Upper lobe of right lung (tissue), 1 donor: ENCODE measurements at regions not wholly inside any gene's neighbourhood (a gene's known extent, or its start where the extent isn't known, plus 50 kb on each side); places are given as distances from the start of the nearest gene placed in this dataset.

Experiments used
- ATAC-seq: fragments of 200-7000 bp; cut with Tn5 transposase; one replicate; pipeline ENCODE4 v1.9.1; 2020; ENCODE audit warnings: mild to moderate bottlenecking, moderate library complexity
- DNase-seq: peaks from one replicate; pipeline ENCODE4 v3.0.0-alpha.2; 2020
- H3K27ac ChIP-seq: fragments of 200-600 bp; one replicate; pipeline ENCODE4 v1.8.0; 2022
- H3K27me3 ChIP-seq: fragments of 200-600 bp; one replicate; pipeline ENCODE4 v1.8.0; 2022; ENCODE audit warnings: mild to moderate bottlenecking
- H3K36me3 ChIP-seq: fragments of 200-600 bp; one replicate; pipeline ENCODE4 v1.8.0; 2022
- H3K4me1 ChIP-seq: fragments of 200-600 bp; one replicate; pipeline ENCODE4 v1.8.0; 2022
- H3K4me3 ChIP-seq: fragments of 200-600 bp; one replicate; pipeline ENCODE4 v1.8.0; 2022; ENCODE audit warnings: mild to moderate bottlenecking
- H3K9me3 ChIP-seq: fragments of 200-600 bp; one replicate; pipeline ENCODE4 v1.8.0; 2022
- intact Hi-C: fragments of 100-400 bp; cut with DNase I; formaldehyde crosslinking; loops from one replicate; pipeline ENCODE4 v1.11.0; 2022
- TF ChIP-seq, protein P1 (sequence below): fragments of 200-600 bp; IDR thresholded peaks from one replicate; pipeline ENCODE4 v1.8.0; 2022; ENCODE audit warnings: antibody characterized with exemption
- donor health status: DM: no; HTN: yes; CAD: no; lungs with severe emphysema.

GRCh38 chr15:93372865-93373223, 283.8 kb upstream of the RGMA start:
- ATAC-seq = no peak
- no peaks in the 10 kb centered on the region for H3K4me1 ChIP-seq
- TF ChIP-seq, protein P1, sequence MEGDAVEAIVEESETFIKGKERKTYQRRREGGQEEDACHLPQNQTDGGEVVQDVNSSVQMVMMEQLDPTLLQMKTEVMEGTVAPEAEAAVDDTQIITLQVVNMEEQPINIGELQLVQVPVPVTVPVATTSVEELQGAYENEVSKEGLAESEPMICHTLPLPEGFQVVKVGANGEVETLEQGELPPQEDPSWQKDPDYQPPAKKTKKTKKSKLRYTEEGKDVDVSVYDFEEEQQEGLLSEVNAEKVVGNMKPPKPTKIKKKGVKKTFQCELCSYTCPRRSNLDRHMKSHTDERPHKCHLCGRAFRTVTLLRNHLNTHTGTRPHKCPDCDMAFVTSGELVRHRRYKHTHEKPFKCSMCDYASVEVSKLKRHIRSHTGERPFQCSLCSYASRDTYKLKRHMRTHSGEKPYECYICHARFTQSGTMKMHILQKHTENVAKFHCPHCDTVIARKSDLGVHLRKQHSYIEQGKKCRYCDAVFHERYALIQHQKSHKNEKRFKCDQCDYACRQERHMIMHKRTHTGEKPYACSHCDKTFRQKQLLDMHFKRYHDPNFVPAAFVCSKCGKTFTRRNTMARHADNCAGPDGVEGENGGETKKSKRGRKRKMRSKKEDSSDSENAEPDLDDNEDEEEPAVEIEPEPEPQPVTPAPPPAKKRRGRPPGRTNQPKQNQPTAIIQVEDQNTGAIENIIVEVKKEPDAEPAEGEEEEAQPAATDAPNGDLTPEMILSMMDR = no peak
- intact Hi-C loops = no loop called here
- H3K27me3 ChIP-seq = no peaks in the 10 kb centered on the region
- DNase-seq = no peak
- no peak overlapping the region for H3K4me3 ChIP-seq
- H3K36me3 ChIP-seq = no peaks in the 10 kb centered on the region
- H3K27ac ChIP-seq = no peak overlapping the region
- no peaks in the 10 kb centered on the region for H3K9me3 ChIP-seq

- Histone ChIP-seq H3K36me3 (no peaks in the 10 kb centered on the region), H3K27ac (no peak overlapping the region), H3K4me1 (no peaks in the 10 kb centered on the region), H3K27me3 (no peaks in the 10 kb centered on the region), H3K9me3 (no peaks in the 10 kb centered on the region), H3K4me3 (no peak overlapping the region)
- intact Hi-C loops = no loop called here
- TF ChIP-seq, protein P1 = no peak
- DNase-seq (no peak), ATAC-seq (no peak)
Observed at GRCh38 chr15:93372208-93372864, 283.3 kb upstream of the RGMA start.

DNA sequence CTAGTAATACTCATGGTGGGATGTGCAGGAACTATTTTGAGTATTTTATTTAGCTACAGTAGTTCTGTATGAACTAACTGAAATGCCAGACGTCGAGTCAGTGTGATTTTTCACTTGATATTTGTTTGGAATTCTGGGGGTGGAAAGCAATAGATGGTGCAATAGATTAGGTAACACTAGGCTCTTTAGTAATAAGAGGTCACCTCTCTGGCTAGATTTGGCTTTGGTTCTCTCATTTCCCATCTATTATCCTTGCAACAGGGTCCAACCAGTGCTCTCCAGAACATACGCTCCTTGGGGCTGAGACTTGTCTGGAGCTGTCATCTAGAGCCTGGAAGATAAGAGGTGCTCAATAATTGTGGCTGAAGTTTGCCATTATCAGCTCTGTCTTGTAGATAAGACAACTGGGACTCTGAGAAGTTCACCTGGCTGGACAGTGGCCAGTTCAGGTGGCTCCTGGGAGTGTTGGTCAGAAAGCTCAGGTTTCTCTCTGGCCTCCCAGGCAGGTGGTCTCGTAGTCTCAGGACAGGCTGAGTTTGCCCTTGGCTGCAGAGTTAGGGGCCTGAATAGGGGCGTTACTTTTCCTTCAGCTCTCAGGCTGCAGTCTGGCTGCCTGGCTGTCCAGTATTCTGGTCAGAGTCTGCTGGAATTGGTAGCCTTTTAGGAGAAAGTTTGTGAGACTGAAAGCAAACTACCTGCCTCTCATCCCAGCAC, 277.5 kb upstream of the RGMA start:
- ATAC-seq = no peak
- intact Hi-C loops = no loop called here
- TF ChIP-seq, protein P1 = no peak

GRCh38 chr15:93362821-93363220, 273.8 kb upstream of the RGMA start:
- intact Hi-C loops = no loop called here
- Histone ChIP-seq H3K9me3 (no peaks in the 10 kb centered on the region), H3K27ac (no peak overlapping the region), H3K27me3 (peaks cover 11% of the 10 kb centered on the region), H3K36me3 (no peaks in the 10 kb centered on the region), H3K4me1 (no peaks in the 10 kb centered on the region), H3K4me3 (no peak overlapping the region)
- DNase-seq = no peak
- TF ChIP-seq, protein P1 = no peak
- no peak for ATAC-seq

More for the DNA sequence above, 277.5 kb upstream of the RGMA start:
- no peaks in the 10 kb centered on the region for H3K9me3 ChIP-seq
- no peak overlapping the region for H3K4me3 ChIP-seq
- no peak for DNase-seq
- no peak overlapping the region for H3K27ac ChIP-seq
- no peaks in the 10 kb centered on the region for H3K4me1 ChIP-seq
- H3K36me3 ChIP-seq = no peaks in the 10 kb centered on the region
- H3K27me3 ChIP-seq = peaks cover 11% of the 10 kb centered on the region

- Histone ChIP-seq H3K4me3 (no peak overlapping the region), H3K27ac (no peak overlapping the region), H3K4me1 (no peaks in the 10 kb centered on the region), H3K36me3 (no peaks in the 10 kb centered on the region), H3K27me3 (peaks cover 11% of the 10 kb centered on the region), H3K9me3 (no peaks in the 10 kb centered on the region)
- ATAC-seq = no peak
- DNase-seq = no peak
- TF ChIP-seq, protein P1 = no peak
- intact Hi-C loops = no loop called here
Observed at GRCh38 chr15:93362203-93362602, 273.2 kb upstream of the RGMA start.
